ENCODE measurements at regions not wholly inside any gene's neighbourhood (a gene's known extent, or its start where the extent isn't known, plus 50 kb on each side); places are given as distances from the start of the nearest gene placed in this dataset.

- no peak for TF ChIP-seq SUZ12 (IDR thresholded peaks at IDR 0.05; ENCODE audit: low read length)
- TF ChIP-seq TBP (IDR thresholded peaks at IDR 0.05; ENCODE audit: low read depth, low read length), result no peak
- no peak for TF ChIP-seq YY1 (IDR thresholded peaks at IDR 0.05; ENCODE audit: low read depth, low read length)
- TF ChIP-seq NANOG (IDR thresholded peaks at IDR 0.05; ENCODE audit: insufficient read depth, low read depth, low read length, poor library complexity, severe bottlenecking), result no peak
- TF ChIP-seq, protein P1, sequence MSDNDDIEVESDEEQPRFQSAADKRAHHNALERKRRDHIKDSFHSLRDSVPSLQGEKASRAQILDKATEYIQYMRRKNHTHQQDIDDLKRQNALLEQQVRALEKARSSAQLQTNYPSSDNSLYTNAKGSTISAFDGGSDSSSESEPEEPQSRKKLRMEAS (IDR thresholded peaks at IDR 0.05), result no peak
- TF ChIP-seq EZH2 (IDR thresholded peaks at IDR 0.05; ENCODE audit: low read depth, low read length, severe bottlenecking), result no peak
Observed at GRCh38 chr9:26132746-26133312, 454.6 kb upstream of the TUSC1 start (continued).
